Vagina (tissue), 2 donors: ENCODE measurements at regions not wholly inside any gene's neighbourhood (a gene's known extent, or its start where the extent isn't known, plus 50 kb on each side); places are given as distances from the start of the nearest gene placed in this dataset.

Experiments
- POLR2A ChIP-seq, 2 donors: fragments of 450-650 bp; IDR thresholded peaks; one replicate each; pipeline ENCODE4 v1.6.1; 2017; ENCODE audit warnings: antibody characterized with exemption in 2 of 2, mild to moderate bottlenecking in 2 of 2, moderate library complexity in 2 of 2
- TF ChIP-seq, protein P1 (sequence below), 3 experiments: fragments of 450-650 bp in 2 of 3; fragments of 200-600 bp in 1 of 3; sonication (generic) in 1 of 3; IDR thresholded peaks; one replicate each; pipeline ENCODE4 v1.5.1; 2017 to 2019; ENCODE audit warnings: antibody characterized with exemption in 3 of 3, mild to moderate bottlenecking in 2 of 3, moderate library complexity in 2 of 3

DNA sequence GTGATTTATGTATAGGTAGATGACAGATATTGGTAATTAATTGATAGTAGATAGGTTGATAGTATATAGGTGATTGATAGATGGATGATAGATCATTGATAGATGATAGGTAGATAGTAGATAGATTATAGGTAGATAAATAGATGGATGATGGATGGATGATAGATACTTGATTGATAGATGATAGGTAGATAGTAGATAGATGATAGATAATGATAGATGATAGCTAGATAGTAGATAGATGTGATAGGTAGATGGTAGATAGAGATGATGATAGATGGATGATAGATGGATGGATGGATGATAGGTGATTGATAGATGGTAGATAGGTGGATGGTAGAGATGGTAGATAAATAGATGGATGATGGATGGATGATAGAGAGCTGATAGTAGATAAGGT lies 62.0 kb upstream of the SAMD11 start:
- TF ChIP-seq, protein P1, sequence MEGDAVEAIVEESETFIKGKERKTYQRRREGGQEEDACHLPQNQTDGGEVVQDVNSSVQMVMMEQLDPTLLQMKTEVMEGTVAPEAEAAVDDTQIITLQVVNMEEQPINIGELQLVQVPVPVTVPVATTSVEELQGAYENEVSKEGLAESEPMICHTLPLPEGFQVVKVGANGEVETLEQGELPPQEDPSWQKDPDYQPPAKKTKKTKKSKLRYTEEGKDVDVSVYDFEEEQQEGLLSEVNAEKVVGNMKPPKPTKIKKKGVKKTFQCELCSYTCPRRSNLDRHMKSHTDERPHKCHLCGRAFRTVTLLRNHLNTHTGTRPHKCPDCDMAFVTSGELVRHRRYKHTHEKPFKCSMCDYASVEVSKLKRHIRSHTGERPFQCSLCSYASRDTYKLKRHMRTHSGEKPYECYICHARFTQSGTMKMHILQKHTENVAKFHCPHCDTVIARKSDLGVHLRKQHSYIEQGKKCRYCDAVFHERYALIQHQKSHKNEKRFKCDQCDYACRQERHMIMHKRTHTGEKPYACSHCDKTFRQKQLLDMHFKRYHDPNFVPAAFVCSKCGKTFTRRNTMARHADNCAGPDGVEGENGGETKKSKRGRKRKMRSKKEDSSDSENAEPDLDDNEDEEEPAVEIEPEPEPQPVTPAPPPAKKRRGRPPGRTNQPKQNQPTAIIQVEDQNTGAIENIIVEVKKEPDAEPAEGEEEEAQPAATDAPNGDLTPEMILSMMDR (IDR thresholded peaks at IDR 0.05): no peak
- TF ChIP-seq POLR2A (IDR thresholded peaks at IDR 0.05): no peak
